Suppressor macrophage treated with lipopolysaccharide for 4 hours (primary cell): ENCODE measurements at regions not wholly inside any gene's neighbourhood (a gene's known extent, or its start where the extent isn't known, plus 50 kb on each side); places are given as distances from the start of the nearest gene placed in this dataset.

Source experiments
- DNase-seq: peaks from one replicate; pipeline ENCODE4 v3.0.0-alpha.2; 2020

- no peak for DNase-seq
These were observed 350.0 kb downstream of the AKAIN1 start for GRCh38 chr18:4847056-4847455.

GRCh38 chr18:4844320-4844719 lies 352.7 kb downstream of the AKAIN1 start:
- DNase-seq = no peak

- DNase-seq = no peak
These were observed 353.3 kb downstream of the AKAIN1 start for GRCh38 chr18:4843771-4844170.

GRCh38 chr18:4842751-4843150 lies 354.3 kb downstream of the AKAIN1 start:
- DNase-seq = no peak

- DNase-seq = no peak
These were observed 354.8 kb downstream of the AKAIN1 start for GRCh38 chr18:4842287-4842686.

GRCh38 chr18:4839639-4840038 lies 357.4 kb downstream of the AKAIN1 start:
- no peak for DNase-seq

GRCh38 chr18:4836141-4836540 lies 360.9 kb downstream of the AKAIN1 start:
- DNase-seq = no peak

- DNase-seq = no peak
These were observed 365.2 kb downstream of the AKAIN1 start for GRCh38 chr18:4831791-4832375.

- no peak for DNase-seq
These were observed 365.9 kb downstream of the AKAIN1 start for GRCh38 chr18:4831127-4831526.

GRCh38 chr18:4823091-4823490 lies 368.0 kb upstream of the DLGAP1 start:
- no peak for DNase-seq

- no peak for DNase-seq
These were observed 366.7 kb upstream of the DLGAP1 start for GRCh38 chr18:4821801-4822200.

GRCh38 chr18:4817665-4818064 lies 362.6 kb upstream of the DLGAP1 start:
- DNase-seq = no peak

GRCh38 chr18:4813708-4814107 lies 358.6 kb upstream of the DLGAP1 start:
- DNase-seq = no peak

GRCh38 chr18:4808891-4809290 lies 353.8 kb upstream of the DLGAP1 start:
- no peak for DNase-seq

GRCh38 chr18:4807604-4808293 lies 352.6 kb upstream of the DLGAP1 start:
- no peak for DNase-seq

- DNase-seq = no peak
These were observed 351.2 kb upstream of the DLGAP1 start for GRCh38 chr18:4806331-4806730.

- DNase-seq = no peak
These were observed 347.2 kb upstream of the DLGAP1 start for GRCh38 chr18:4802296-4802695.

GRCh38 chr18:4801151-4801550 lies 346.0 kb upstream of the DLGAP1 start:
- no peak for DNase-seq

GRCh38 chr18:4797002-4797685 lies 342.0 kb upstream of the DLGAP1 start:
- no peak for DNase-seq

GRCh38 chr18:4789506-4789905 lies 334.4 kb upstream of the DLGAP1 start:
- DNase-seq = no peak

- DNase-seq = no peak
These were observed 326.8 kb upstream of the DLGAP1 start for GRCh38 chr18:4781873-4782272.

GRCh38 chr18:4765401-4765800 lies 310.3 kb upstream of the DLGAP1 start:
- DNase-seq = no peak

GRCh38 chr18:4762330-4762729 lies 307.2 kb upstream of the DLGAP1 start:
- DNase-seq = no peak

- no peak for DNase-seq
These were observed 303.9 kb upstream of the DLGAP1 start for GRCh38 chr18:4758980-4759379.
